Hypothalamus (tissue), 51 donors: ENCODE measurements at regions not wholly inside any gene's neighbourhood (a gene's known extent, or its start where the extent isn't known, plus 50 kb on each side); places are given as distances from the start of the nearest gene placed in this dataset.

ENCODE experiments used
- DNase-seq, 51 donors: peaks; one replicate each; lab custom pipeline; 2025; lab: John Stamatoyannopoulos, UW

- DNase-seq: no peak
Measured at GRCh38 chr5:53360811-53361210, 119.6 kb upstream of the FST start.

- no peak for DNase-seq
Measured at GRCh38 chr5:53361708-53362107, 118.7 kb upstream of the FST start.

GRCh38 chr5:53362521-53362941, 117.9 kb upstream of the FST start:
- no peak for DNase-seq

GRCh38 chr5:53364061-53364460, 116.4 kb upstream of the FST start:
- DNase-seq: no peak

GRCh38 chr5:53366245-53366644, 114.2 kb upstream of the FST start:
- DNase-seq: no peak

- no peak for DNase-seq
Measured at GRCh38 chr5:53367727-53368126, 112.7 kb upstream of the FST start.

GRCh38 chr5:53368516-53368915, 111.9 kb upstream of the FST start:
- no peak for DNase-seq

GRCh38 chr5:53368966-53369605, 111.3 kb upstream of the FST start:
- no peak for DNase-seq

- DNase-seq: no peak
Measured at GRCh38 chr5:53369681-53370080, 110.7 kb upstream of the FST start.

GRCh38 chr5:53373451-53374158, 106.8 kb upstream of the FST start:
- no peak for DNase-seq

- DNase-seq: no peak
Measured at GRCh38 chr5:53376853-53377252, 103.6 kb upstream of the FST start.

- DNase-seq: no peak
Measured at GRCh38 chr5:53378190-53378589, 102.2 kb upstream of the FST start.

- DNase-seq: no peak
Measured at GRCh38 chr5:53378590-53379247, 101.7 kb upstream of the FST start.

GRCh38 chr5:53386341-53386740, 94.1 kb upstream of the FST start:
- no peak for DNase-seq

- DNase-seq: no peak
Measured at GRCh38 chr5:53389093-53389492, 91.3 kb upstream of the FST start.

- no peak for DNase-seq
Measured at GRCh38 chr5:53392073-53392472, 88.4 kb upstream of the FST start.

- no peak for DNase-seq
Measured at GRCh38 chr5:53394808-53395207, 85.6 kb upstream of the FST start.

- no peak for DNase-seq
Measured at GRCh38 chr5:53397141-53397757, 83.2 kb upstream of the FST start.

- DNase-seq: peak in 6 of 51 donors; percentile 0 to 36 (median 6)
Measured at GRCh38 chr5:53397845-53398244, 82.6 kb upstream of the FST start.

- DNase-seq: no peak
Measured at GRCh38 chr5:53399926-53400697, 80.3 kb upstream of the FST start.

- no peak for DNase-seq
Measured at GRCh38 chr5:53403291-53403690, 77.1 kb upstream of the FST start.
